GM12892 (cell line): ENCODE measurements at regions not wholly inside any gene's neighbourhood (a gene's known extent, or its start where the extent isn't known, plus 50 kb on each side); places are given as distances from the start of the nearest gene placed in this dataset.

Experiments
- POLR2A ChIP-seq: IDR thresholded peaks from 2 replicates; pipeline ENCODE4 v1.6.1; 2011; ENCODE audit warnings: low read depth, low read length, control low read depth
- POLR2AphosphoS5 ChIP-seq: IDR thresholded peaks from 2 replicates; pipeline ENCODE4 v1.6.1; 2011; ENCODE audit warnings: low read depth, low read length, control low read depth
- TAF1 ChIP-seq: IDR thresholded peaks from 2 replicates; pipeline ENCODE4 v1.6.1; 2011; ENCODE audit warnings: low read depth, mild to moderate bottlenecking, control low read depth, low read length, borderline replicate concordance

- TF ChIP-seq POLR2AphosphoS5 (no peak), POLR2A (no peak), TAF1 (no peak)
Observed at GRCh38 chr10:31700181-31700611, 228.4 kb downstream of the ARHGAP12 start.
